ENCODE measurements at regions not wholly inside any gene's neighbourhood (a gene's known extent, or its start where the extent isn't known, plus 50 kb on each side); places are given as distances from the start of the nearest gene placed in this dataset.

DNA sequence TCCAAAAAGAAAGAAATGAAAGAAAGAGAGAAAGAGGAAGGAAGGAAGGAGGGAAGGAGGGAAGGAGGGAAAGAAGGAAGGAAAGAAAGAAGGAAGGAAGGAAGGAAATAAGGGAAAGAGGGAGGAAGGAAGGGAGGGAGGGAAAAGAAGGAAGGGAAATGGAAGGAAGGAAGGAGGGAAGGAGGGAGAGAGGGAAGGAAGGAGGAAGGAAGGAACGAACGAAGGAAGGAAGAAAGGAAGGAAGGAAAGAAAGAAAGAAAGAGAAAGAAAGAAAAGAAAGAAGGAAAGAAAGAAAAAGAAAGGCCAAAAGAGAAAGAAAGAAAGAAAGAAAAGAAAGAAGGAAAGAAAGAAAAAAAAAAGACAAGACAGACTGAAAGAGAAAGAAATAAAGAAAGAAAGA, 263.9 kb upstream of the ATP10B start:
- no peak for DNase-seq

DNA sequence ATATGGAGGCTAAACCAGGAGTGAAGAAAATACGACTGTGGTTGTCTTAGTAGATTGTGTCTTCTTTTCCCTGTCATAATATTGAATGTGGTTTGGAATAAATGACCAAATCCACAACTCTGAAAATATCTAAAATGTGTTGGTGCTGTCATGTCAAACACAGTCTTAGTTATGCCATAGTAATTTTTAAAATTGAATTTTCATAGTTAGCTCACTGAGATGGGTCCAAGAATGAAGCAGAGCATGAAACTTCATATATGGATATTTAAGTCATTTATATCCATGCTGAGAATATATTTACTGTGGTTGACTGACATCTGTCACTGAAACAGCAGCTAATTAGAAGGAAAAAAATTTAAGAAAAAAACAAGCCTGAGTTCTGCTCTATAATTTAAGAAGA, 260.4 kb upstream of the ATP10B start:
- no peak for DNase-seq

DNA sequence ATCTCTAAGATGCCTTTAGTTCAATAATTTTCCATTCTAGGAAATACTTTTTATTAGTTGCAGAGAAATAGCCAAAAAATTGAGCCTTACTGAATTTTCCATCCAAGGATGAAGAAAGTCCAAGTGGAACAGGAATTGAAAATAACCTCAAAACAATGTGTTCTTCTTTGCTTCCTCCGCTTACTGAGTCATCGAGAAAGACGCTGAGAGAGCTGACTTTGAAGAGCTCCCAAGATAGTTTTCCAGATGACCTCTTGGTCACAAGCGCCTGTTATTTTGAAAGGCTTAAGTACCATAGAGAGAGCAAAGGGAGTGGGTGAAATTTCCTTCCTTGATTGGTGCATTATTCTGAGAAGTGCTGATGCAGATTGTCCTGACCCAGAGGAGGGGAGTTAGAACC, 253.5 kb upstream of the ATP10B start:
- DNase-seq = peak; percentile 63

DNA sequence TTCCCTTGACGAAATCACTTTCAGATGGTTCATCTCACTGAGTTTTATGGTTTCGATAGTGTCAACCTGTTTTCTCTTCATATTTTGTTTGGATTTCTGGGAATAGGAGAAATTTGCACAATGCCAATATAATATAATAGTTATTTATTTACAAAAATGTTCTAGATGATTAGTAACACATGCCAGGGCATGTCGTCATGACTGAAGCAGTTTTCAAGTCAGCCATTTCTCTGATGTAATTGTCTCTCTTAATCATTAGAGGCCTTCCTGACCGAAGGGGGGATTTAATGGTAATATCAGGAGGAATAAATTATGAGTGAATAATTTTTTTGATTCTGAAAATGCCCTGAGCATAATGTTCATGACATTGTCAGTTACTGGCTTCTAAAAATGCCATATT, 246.5 kb upstream of the ATP10B start:
- no peak for DNase-seq

DNA sequence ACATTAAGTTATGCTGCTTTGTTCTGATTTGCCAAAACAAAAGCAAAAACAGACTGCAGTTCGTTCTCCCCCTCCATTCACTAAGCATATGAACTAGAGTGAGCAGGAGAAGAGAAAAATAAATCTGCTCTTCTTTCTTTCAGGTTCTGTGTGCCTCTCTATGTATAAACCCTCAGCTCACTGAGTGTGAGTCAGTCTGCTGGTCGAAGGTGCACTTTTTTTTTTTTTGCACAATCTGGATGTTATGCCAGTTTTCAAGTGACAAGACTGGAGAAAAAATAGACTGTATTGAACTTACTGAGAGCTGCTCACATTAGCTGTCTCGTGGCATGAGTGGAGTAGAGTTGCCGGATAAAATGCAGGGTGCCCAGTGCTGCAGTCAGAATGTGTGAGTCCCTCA, 244.6 kb upstream of the ATP10B start:
- DNase-seq = no peak

DNA sequence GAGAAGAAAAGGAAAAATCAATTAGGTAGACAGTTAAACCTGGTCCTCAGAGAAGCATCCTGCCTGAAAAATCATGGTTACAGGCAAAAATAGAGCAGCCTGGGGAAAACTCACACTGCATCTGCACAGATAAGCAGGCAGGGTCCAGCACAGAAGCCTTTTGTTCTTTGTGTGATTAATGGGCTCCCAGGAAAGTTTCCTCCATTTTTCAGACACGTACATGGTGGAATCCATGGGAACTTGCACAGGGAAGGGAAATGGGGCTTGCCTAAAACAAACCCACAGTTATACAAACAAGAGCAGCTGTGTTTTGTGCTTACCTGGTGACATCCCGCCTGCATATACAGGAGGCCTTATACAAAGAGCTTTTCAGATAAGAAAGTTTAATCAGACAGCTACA, 243.9 kb upstream of the ATP10B start:
- DNase-seq = no peak

DNA sequence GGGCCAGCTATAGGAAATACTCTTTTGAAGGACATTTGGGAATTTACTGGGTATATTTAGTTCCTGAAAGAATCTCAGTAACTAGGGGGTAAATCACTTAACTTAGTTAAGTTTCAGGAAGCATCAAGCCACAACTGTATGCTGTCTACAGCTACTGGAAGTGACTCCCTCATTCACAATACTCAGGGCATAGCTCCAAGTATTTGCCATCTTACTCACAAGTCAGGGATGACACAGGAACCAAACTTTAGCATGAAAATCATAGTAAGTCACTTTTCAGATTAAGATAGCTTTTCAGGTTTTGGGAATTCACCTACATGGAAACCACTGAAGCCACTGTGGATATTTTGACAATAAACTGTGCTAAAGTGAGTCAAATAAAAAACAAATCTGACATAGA, 242.4 kb upstream of the ATP10B start:
- DNase-seq = no peak

DNA sequence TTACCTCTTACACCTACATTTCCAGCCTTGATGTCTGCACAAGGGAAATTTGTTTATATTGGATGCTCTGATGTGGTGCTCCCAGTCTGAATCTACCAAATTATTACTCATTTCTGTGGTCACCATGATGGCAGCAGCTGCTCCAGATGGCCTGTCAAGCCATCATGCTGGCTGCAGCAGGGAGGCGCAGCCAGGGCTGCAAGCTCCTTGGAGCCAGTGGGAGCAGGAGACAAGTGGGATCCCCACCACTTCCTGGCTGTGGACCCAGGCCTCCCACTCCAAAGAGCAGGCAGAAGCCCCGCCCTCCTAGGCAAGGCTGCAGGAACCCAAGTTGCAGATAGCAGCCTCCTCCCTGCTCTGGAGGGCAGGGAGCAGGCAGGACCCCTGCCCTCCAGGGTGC, 241.1 kb upstream of the ATP10B start:
- DNase-seq = no peak

DNA sequence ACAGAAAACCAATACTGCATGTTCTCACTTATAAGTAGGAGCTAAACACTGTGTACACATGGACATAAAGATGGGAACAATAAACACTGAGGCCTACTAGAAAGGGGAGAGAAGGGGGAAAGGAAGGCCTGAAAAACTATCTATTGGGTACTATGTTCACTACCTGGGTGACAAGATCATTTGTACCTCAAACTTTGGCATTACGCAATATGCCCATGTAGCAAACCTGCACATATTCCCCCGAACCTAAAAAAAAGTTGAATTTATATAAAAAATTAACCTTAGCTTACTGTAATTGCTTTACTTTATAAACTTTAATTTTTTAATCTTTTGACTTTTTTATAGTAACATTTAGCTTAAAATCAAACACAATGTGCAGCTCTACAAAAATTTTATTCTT, 237.6 kb upstream of the ATP10B start:
- DNase-seq = no peak

DNA sequence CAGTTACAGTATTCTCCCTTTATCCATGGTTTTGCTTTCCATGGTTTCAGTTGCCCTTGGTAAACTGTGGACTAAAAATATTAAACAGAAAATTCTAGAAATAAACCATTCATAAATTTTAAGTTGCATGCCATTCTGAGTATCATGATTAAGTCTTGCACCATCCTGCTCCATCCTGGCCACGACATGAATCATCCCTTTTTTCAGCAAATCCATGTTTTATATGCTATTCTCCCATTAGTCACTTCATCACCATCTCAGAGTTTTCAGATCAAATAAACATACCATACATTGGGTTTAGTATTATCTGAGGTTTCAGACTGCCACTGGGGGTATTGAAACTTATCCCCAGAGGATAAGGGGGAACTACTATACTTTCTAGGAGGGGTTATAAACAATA, 234.4 kb upstream of the ATP10B start:
- no peak for DNase-seq

DNA sequence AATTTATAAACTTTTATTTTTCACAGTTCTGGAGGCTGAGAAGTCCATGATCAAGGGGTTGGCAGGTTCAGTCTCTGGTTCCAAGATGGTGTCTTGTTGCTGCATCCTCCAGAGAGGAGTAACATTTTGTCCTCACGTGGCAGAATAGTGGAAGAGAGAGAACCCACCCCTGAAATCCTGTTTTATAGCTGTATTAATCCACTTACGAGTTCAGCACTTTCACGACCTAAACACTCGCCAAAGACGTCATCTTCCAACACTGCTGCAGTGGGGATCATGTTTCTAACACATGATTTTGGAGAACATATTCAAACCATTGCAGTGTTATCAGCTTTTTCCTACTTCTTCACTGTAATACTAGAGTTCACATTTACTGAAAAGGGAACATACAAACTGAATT, 233.0 kb upstream of the ATP10B start:
- DNase-seq = no peak

DNA sequence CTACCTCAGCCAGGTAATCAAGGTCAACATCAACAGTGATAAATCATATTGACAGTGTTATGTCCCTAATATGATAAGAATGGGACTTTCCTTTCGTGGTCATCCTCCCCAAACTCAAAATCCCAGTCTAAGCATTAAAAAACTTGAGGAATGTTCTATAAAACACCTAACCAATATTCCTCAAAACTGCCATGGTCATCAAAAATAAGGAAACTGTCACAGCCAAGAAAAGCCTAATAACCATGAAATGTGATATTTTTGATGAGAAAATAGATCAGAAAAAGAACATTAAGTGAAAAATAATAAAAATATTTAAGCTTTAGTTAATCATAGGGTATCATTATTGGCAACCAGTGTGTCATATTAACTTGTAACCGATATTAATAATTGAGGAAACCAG, 232.1 kb upstream of the ATP10B start:
- no peak for DNase-seq

DNA sequence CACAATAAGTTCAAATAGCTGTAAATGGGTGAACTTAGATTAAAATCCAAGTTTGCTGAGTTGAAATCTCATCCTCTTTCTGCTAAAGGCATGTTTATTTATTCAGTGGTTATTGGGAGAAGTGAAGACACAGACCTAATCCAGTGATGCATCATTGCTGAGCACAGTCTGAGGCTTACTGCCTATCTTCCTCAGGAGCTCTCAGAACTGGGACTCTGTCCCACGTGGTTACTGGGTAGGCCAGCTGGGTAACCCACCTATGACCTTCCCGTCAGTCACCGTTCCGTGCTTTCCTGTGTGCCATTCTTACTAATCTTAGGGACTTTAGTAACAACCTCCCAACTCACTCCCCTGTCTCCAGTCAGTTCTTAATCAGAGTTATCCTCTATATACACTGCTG, 226.8 kb upstream of the ATP10B start:
- DNase-seq = no peak

DNA sequence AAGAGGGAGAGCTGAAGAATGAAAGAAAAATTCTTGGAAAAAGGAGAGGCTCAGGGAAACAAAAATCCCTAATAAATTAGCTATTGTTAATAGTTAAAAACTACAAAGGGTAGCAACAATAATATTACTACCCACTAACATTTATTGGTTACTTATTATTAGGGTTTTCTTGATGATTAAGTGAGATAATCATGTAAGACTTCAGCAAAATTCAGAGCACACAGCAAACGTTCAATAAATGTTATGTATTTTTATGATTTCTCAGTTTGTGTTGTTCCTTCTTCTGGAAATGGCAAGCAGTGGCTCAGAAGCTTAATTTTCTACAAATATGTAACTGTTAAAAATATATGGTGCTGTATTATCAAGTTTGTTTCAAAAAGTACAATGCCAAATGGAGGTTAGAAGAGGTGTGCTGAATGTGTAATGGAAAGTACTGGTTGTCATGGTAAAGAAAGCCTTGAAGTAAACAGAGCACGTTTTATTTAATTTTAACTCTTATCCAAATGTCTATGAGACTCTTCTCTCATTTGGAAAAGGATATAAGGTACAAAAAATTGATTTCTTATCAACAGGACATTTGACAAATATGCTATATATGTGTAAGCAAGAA, 226.0 kb upstream of the ATP10B start:
- no peak for DNase-seq

DNA sequence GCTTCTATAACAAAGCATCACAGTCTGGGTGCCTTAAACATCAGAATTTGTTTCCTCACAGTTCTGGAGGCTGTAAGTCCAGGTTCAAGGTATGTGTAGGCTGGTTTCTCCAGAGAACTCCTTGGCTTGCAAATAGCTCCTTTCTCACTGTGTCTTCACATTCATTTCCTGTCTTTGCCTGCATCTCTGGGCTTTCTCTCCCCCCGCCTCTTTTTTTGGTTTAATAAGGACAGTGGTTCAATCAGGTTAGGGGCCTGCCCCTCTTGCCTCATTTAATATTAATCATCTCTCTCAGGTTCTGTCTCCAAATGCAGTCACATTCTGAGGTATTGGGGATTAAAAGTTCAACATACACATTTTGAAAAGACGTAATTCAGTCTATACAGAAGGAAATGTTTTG, 225.5 kb upstream of the ATP10B start:
- no peak for DNase-seq

DNA sequence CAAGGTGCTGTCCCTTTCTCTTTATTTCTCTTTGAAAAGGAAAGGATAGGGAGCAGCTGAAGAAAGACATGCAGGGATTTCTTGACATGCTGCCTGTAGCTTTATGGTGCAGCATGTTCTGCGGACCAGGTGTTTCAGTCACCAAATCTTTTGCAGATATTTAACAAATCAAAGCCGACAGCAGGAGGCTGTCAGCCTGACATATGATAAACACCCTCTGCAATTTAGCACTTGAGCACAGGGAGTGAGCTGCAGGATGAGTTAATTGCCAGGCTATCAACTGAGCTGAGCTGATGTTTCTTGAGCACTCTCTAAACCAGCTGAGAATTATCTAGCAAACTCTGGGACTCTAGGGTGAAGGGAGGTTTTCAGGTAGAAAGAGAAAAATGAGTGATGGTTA, 212.8 kb upstream of the ATP10B start:
- DNase-seq = no peak

DNA sequence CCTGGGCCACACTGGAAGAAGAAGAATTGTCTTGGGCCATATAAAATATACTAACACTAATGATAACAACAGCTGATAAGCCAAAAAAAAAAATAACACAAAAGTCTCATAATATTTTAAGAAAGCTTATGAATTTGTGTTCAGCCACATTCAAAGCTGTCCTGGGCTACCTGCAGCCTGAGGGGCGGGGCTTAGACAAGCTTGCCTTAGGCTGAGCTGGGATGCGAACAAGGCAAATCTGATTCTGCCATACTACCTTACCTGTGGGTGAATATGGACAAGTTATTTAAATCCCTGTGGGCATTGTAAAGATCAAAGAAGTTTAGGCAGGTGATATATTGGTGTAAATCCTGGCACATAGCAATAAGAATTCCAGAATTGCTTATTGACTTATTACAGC, 212.3 kb upstream of the ATP10B start:
- DNase-seq = no peak

DNA sequence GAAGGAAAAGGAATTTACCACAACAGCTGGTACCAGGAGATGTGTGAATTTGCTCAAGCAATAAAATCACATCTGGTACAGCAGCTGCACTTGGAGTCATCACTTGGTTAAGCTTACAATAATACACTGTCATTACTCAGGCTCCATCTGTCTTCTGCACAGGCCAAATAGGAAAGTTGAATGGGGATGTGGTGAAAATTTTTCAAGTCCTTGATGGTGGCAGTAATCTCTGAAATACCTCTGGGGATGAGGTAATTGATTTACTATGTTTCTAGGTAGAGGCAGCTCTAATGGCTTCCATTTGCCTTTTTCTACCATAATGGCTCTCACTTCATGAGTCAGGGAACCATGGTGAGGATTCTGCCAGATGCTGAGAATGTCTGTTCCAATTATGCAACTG, 206.8 kb upstream of the ATP10B start:
- DNase-seq = no peak

DNA sequence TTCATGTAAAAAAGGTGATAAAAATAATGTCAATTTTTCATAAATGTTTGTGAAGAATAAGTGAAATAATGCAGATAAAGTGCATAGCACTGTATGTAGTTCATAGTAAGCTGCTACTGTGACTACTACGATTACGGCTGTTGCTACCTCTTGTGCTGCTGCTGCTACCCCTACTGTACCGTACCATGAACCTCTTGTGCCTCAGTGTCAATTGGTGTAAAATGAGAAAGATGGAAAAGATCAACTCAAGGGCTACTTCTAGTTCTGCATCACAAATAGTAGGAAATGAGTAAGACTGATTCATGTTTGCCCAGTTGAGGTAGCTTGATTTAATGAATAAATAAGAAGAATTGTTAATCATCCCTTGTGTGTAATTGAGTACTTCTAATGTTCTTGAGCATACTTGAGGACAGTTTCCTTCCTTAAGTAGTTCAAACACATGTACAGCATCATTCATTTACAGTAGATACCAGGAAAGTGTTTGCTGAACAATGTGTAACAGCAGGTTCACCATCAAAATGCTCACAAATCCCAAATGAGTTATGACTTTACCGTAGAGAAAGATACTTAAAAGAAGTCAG, 200.0 kb upstream of the ATP10B start:
- DNase-seq = no peak

DNA sequence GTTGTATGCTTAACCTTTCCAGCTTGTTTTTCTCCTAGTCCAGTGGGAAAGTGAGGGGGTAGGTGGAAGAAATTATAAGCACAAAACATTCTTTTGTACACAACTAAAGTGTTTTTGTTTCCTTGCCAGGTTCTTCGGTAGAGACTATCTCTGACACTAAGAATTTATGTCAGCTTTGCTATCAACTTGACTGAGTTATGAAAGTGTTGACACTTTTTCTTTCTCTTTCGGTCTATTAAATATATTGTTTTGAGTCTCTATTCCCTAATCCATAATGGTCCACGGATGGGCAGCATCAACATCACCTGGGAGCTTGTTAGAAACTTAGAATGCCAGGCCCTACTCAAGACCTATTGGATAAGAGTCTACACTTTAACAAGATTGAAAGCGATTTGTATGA, 195.0 kb upstream of the ATP10B start:
- no peak for DNase-seq

DNA sequence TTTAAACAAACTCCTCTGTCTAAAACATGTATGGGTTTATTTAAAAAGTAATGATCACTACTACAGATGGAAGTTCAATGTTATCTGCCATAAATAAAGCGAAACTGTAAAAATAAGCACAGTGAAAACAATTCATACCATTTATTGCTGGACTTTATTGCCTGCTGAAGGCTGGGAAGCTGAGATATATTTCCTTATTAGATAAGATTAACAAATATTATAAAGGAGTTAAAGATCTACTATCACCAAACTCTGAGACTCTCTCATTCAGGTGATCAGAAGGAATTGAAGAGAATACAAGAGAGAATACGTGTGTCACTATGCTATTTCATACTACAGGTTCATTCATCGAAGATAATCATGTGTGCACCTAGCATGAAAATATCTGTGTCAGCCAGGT, 190.9 kb upstream of the ATP10B start:
- DNase-seq = no peak

DNA sequence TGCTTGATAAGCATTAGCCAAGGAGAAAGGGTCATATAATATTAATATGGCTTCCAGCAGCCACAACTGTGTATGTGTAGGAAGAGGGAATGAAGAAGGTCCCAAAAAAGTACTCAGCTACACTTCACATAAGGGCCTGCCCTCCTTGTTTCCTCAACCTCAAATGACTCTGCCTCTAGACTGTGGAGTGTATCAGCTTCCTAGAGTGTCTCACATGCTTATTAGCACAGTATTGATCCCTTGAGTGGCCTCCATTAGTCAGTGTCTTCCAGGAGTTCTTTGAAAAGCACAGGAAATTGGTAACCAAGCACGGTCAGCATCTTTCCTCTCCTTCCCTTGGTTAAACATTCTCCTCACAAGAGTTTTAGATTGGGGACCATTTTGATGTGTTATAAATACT, 190.4 kb upstream of the ATP10B start:
- no peak for DNase-seq

DNA sequence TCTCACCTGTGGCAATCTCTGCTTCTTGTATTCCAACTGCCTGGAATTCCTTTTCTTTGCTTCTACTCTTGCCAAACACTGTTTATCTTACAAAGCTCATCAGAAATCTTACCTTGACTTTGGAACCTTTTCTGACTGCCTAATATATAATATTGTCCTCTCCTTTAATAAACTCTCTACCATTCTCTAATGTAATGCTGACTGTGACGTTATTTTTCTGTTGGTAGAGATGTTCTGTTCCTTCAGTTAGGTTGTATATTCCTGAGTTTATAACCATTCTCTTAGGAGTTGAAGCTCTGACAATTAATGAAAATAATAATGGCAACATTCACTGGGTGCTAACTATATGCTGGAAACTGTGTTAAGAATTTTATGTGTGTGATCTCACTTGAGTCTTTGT, 188.8 kb upstream of the ATP10B start:
- no peak for DNase-seq

DNA sequence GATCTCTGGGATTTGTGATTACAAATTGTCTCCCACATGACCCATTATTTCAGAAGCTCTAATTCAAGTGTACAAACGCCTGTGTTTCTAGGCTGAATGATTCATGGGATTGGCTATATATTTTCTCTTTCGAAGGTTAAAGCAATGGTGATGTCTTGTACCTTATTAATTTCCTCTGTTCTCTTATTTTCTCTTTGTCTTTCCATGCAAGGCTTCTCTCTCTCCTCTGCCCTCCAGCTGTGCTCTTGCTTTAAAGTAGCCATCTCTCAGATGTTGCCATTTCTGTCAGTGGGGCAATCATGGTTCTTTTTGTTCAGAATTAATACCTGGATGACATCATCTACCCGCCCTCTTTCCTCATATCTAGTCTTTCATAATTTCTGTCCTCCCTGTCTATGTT, 184.3 kb upstream of the ATP10B start:
- DNase-seq = no peak

DNA sequence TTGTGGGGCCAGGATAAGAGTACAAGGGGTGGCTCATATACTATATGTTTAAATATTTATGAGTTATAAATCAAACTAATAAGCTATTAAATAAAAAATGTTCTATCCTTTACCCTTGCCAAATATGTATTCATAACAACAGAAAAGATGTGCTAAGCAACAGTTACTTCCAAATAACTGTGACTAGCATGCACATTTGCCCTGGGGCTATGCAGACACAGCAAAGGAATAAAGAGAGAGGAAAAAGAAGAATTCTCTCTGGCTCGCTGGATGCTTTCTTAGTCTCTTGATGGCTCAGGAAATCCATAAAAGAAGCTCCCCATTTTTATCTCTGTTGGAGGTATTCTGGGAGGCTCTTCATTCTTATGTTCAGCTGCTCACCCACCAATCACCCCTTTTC, 182.4 kb upstream of the ATP10B start:
- DNase-seq = no peak

DNA sequence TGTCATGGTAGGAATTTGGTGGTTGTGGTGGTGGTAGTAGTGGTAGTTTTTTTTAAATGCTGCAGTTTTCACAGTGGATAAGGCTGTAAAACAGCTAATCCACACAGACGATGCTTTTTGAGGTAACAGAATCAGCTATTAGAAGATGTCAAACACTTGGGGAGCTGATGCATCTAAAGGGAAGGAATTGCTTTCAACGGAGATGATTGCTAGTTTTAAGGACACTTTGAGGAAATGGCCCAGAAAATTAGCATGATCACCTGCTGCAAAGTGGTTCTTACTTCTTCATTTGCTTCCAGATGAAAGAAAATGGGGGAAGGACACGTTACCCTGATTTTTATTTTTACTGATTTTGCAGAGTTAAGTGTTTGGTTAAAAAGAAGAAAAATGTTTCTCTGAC, 178.2 kb upstream of the ATP10B start:
- no peak for DNase-seq

All from inflammatory macrophage treated with lipopolysaccharide for 4 hours (primary cell).